Type B pancreatic cell (in vitro differentiated cells): ENCODE measurements at regions not wholly inside any gene's neighbourhood (a gene's known extent, or its start where the extent isn't known, plus 50 kb on each side); places are given as distances from the start of the nearest gene placed in this dataset.
"Not testable (repeated sequence)": the region's sequence is repeated elsewhere in the genome, so short reads cannot be mapped to it uniquely, and the experiment has no call there.

Experiments
- DNase-seq: peaks from one replicate; pipeline ENCODE4 v3.0.0; 2021; ENCODE audit warnings: mixed read lengths; ENCODE audit not compliant: unreplicated experiment; ENCODE audit errors: extremely low spot score
- H3K27ac Mint-ChIP-seq: 2 replicates; pipeline ENCODE4 v1.8.0; 2021; ENCODE audit warnings: mild to moderate bottlenecking, mixed read lengths
- H3K27me3 Mint-ChIP-seq: 2 replicates; pipeline ENCODE4 v1.8.0; 2021; ENCODE audit warnings: mixed read lengths
- H3K36me3 Mint-ChIP-seq: 2 replicates; pipeline ENCODE4 v1.8.0; 2021; ENCODE audit warnings: mixed read lengths
- H3K4me1 Mint-ChIP-seq: one replicate; pipeline ENCODE4 v1.8.0; 2021; ENCODE audit warnings: mixed read lengths; ENCODE audit not compliant: unreplicated experiment
- H3K4me3 Mint-ChIP-seq: 2 replicates; pipeline ENCODE4 v1.8.0; 2021; ENCODE audit warnings: mild to moderate bottlenecking, mixed read lengths
- H3K9me3 Mint-ChIP-seq: 2 replicates; pipeline ENCODE4 v1.8.0; 2021; ENCODE audit warnings: mixed read lengths
- CTCF ChIP-seq: fragments of 200-600 bp; sonication (generic); conservative IDR thresholded peaks from 2 replicates; pipeline ENCODE4 v1.5.0; 2021; ENCODE audit warnings: antibody characterized with exemption, mild to moderate bottlenecking

DNA sequence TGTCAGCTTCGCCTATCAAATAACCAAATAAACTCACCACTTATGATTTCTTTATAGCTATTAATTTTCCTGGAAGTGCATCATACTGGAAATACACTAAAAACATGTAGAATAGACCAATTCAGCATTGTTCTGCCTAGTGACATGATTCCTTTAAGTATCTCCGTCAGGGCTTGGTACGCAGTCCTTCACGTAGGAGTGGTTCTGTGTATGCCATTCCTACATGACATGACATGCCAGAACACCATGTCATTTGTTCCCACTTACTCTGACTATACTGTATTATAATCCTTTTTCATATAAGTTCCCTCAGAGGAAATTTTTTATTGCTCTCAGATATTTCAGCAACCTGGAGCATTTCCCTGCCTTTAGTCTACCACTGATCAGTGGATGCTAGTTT is 230.7 kb upstream of the EPHA3 start:
- no peaks in the 10 kb centered on the region for H3K9me3 Mint-ChIP-seq
- no peaks in the 10 kb centered on the region for H3K36me3 Mint-ChIP-seq
- H3K4me1 Mint-ChIP-seq = no peaks in the 10 kb centered on the region
- H3K27me3 Mint-ChIP-seq = no peaks in the 10 kb centered on the region
- H3K4me3 Mint-ChIP-seq = no peak overlapping the region
- no peak for DNase-seq
- H3K27ac Mint-ChIP-seq = no peak overlapping the region
- TF ChIP-seq CTCF = no peak

DNA sequence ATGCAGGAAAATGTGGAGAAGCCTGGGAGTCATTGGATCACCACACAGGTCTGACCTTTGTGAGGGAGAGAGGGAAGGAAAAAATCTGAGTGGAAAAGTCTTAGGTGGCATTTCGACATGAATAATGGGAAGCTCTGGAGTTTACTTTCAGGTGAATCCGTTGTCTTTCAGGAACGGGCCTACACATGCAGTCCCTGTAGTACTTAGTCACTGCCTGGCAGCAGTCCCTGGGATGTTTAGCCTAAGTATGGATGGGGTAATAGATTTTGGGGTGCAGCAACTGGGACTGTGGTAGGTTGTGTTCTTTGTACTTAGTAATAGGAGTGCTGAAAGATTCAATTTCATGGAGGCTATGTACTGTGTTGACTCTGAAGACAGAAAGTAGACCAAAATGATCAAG is 227.5 kb upstream of the EPHA3 start:
- DNase-seq = no peak
- H3K27ac Mint-ChIP-seq = no peak overlapping the region
- no peaks in the 10 kb centered on the region for H3K9me3 Mint-ChIP-seq
- no peak overlapping the region for H3K4me3 Mint-ChIP-seq
- no peak for TF ChIP-seq CTCF
- H3K36me3 Mint-ChIP-seq = no peaks in the 10 kb centered on the region
- no peaks in the 10 kb centered on the region for H3K4me1 Mint-ChIP-seq
- H3K27me3 Mint-ChIP-seq = no peaks in the 10 kb centered on the region

GRCh38 chr3:88882121-88882520 is 225.3 kb upstream of the EPHA3 start:
- H3K4me1 Mint-ChIP-seq = no peaks in the 10 kb centered on the region
- DNase-seq = no peak
- H3K36me3 Mint-ChIP-seq = no peaks in the 10 kb centered on the region
- no peak overlapping the region for H3K27ac Mint-ChIP-seq
- no peaks in the 10 kb centered on the region for H3K27me3 Mint-ChIP-seq
- no peaks in the 10 kb centered on the region for H3K9me3 Mint-ChIP-seq
- H3K4me3 Mint-ChIP-seq = no peak overlapping the region
- no peak for TF ChIP-seq CTCF

- H3K27me3 Mint-ChIP-seq, H3K4me1 Mint-ChIP-seq, H3K36me3 Mint-ChIP-seq, H3K4me3 Mint-ChIP-seq, DNase-seq, H3K9me3 Mint-ChIP-seq, H3K27ac Mint-ChIP-seq: not testable (repeated sequence)
Observed at GRCh38 chr3:88886624-88887023, 220.8 kb upstream of the EPHA3 start.

GRCh38 chr3:88896026-88896425 is 211.4 kb upstream of the EPHA3 start:
- Mint-ChIP-seq H3K4me3 (no peak overlapping the region), H3K36me3 (no peaks in the 10 kb centered on the region), H3K9me3 (no peaks in the 10 kb centered on the region), H3K27ac (no peak overlapping the region), H3K4me1 (no peaks in the 10 kb centered on the region), H3K27me3 (no peaks in the 10 kb centered on the region)
- no peak for TF ChIP-seq CTCF
- no peak for DNase-seq

DNA sequence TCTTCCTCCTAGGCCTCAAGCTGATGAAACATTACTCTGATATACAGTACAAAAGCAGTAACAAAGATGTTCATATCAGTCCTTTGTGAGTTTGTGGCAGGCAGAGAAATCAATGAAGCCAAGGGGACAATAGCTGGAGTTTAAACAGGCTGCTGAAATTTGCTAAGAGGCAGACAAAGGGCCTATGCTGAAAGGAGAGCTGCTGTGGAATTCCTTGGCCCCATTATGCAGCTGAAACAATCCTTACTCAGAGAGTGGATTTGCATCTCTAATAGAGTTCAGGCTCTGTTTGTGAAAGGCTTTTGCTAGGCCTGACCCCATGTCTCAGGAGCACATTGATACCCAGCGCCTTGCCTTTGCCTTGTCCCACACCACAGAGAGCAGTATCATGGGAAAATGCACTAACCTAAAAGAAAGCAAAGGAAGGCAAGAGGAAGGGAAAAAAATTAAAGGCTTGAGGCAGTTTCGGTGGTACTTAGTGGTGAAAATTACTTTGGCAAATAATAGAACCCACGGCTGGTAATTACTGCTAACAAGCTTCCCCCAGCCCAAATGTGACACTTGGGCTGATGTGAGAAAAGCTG is 195.0 kb upstream of the EPHA3 start:
- H3K4me1 Mint-ChIP-seq = no peaks in the 10 kb centered on the region

More for the DNA sequence above, 195.0 kb upstream of the EPHA3 start:
- no peak overlapping the region for H3K4me3 Mint-ChIP-seq
- DNase-seq = no peak
- no peak for TF ChIP-seq CTCF
- H3K27me3 Mint-ChIP-seq = no peaks in the 10 kb centered on the region
- H3K27ac Mint-ChIP-seq = no peak overlapping the region
- H3K9me3 Mint-ChIP-seq = no peaks in the 10 kb centered on the region
- no peaks in the 10 kb centered on the region for H3K36me3 Mint-ChIP-seq
